Neuronal stem cell (in vitro differentiated cells): ENCODE measurements at regions not wholly inside any gene's neighbourhood (a gene's known extent, or its start where the extent isn't known, plus 50 kb on each side); places are given as distances from the start of the nearest gene placed in this dataset.
"Not testable (repeated sequence)": the region's sequence is repeated elsewhere in the genome, so short reads cannot be mapped to it uniquely, and the experiment has no call there.

ENCODE experiments used
- DNase-seq: peaks from one replicate; pipeline ENCODE4 v3.0.0-alpha.2; 2013; ENCODE audit warnings: low spot score
- H2AFZ ChIP-seq: one replicate; pipeline ENCODE4 v1.6.1; 2013; ENCODE audit warnings: mild to moderate bottlenecking, low read length, inconsistent platforms
- H2AK5ac ChIP-seq: 2 replicates; pipeline ENCODE4 v1.6.1; 2013; ENCODE audit warnings: low read depth, mild to moderate bottlenecking, inconsistent platforms, low read length, moderate library complexity, mixed read lengths
- H2BK120ac ChIP-seq: 2 replicates; pipeline ENCODE4 v1.6.1; 2013; ENCODE audit warnings: low read depth, mild to moderate bottlenecking, inconsistent platforms, low read length, moderate library complexity, mixed read lengths
- H2BK12ac ChIP-seq: one replicate; pipeline ENCODE4 v1.6.1; 2013; ENCODE audit warnings: low read length, inconsistent platforms
- H2BK15ac ChIP-seq: 2 replicates; pipeline ENCODE4 v1.6.1; 2013; ENCODE audit warnings: mild to moderate bottlenecking, low read length, inconsistent platforms, mixed read lengths
- H2BK5ac ChIP-seq: one replicate; pipeline ENCODE4 v1.6.1; 2013; ENCODE audit warnings: inconsistent platforms, mild to moderate bottlenecking, low read length, moderate library complexity
- H3K14ac ChIP-seq: one replicate; pipeline ENCODE4 v1.6.1; 2013; ENCODE audit warnings: low read length, inconsistent platforms
- H3K18ac ChIP-seq: 2 replicates; pipeline ENCODE4 v1.6.1; 2013; ENCODE audit warnings: low read length, inconsistent platforms
- H3K23ac ChIP-seq: 2 replicates; pipeline ENCODE4 v1.6.1; 2013; ENCODE audit warnings: low read depth, mild to moderate bottlenecking, mixed read lengths, low read length, inconsistent platforms; ENCODE audit not compliant: poor library complexity
- H3K27ac ChIP-seq: replicated peaks from 3 replicates; pipeline ENCODE4 v1.5.1; 2013; ENCODE audit warnings: low read length, inconsistent platforms
- H3K27me3 ChIP-seq, 3 experiments: 2 replicates each; pipeline ENCODE4 v1.6.1; 2013; ENCODE audit warnings: low read length in 3 of 3, mild to moderate bottlenecking in 2 of 3, inconsistent platforms in 1 of 3, low read depth in 1 of 3, mixed read lengths in 1 of 3, moderate library complexity in 1 of 3; ENCODE audit not compliant: control insufficient read depth in 3 of 3, insufficient read depth in 3 of 3
- H3K36me3 ChIP-seq, 2 donors: replicated peaks in 1 of 2; 2 replicates each; pipeline ENCODE4 v1.6.1; 2013; ENCODE audit warnings: low read length in 2 of 2; ENCODE audit not compliant: control insufficient read depth in 2 of 2, insufficient read depth in 2 of 2
- H3K4ac ChIP-seq: 2 replicates; pipeline ENCODE4 v1.6.1; 2013; ENCODE audit warnings: inconsistent platforms, mild to moderate bottlenecking, low read length, moderate library complexity
- H3K4me1 ChIP-seq, 2 donors: 1 replicate in 1 of 2; 2 replicates in 1 of 2; pipeline ENCODE4 v1.6.1; 2013; ENCODE audit warnings: low read length in 2 of 2, low read depth in 1 of 2; ENCODE audit not compliant: control insufficient read depth in 2 of 2, insufficient read depth in 1 of 2
- H3K4me2 ChIP-seq: one replicate; pipeline ENCODE4 v1.6.1; 2013; ENCODE audit warnings: mild to moderate bottlenecking, low read length, inconsistent platforms; ENCODE audit not compliant: insufficient read depth, poor library complexity, severe bottlenecking
- H3K4me3 ChIP-seq, 2 donors: 2 replicates each; pipeline ENCODE4 v1.5.1; 2013; ENCODE audit warnings: low read length in 2 of 2, mild to moderate bottlenecking in 2 of 2, inconsistent platforms in 1 of 2, moderate library complexity in 1 of 2
- H3K79me1 ChIP-seq: one replicate; pipeline ENCODE4 v1.6.1; 2013; ENCODE audit warnings: low read depth, mild to moderate bottlenecking, inconsistent platforms, low read length, moderate library complexity
- H3K9ac ChIP-seq: one replicate; pipeline ENCODE4 v1.6.1; 2013; ENCODE audit warnings: mild to moderate bottlenecking, low read depth, low read length, inconsistent platforms; ENCODE audit not compliant: poor library complexity
- H3K9me3 ChIP-seq, 2 donors: replicated peaks in 1 of 2; 2 replicates each; pipeline versions ENCODE3 to v1.6.1; 2013; ENCODE audit warnings: low read length in 2 of 2, mild to moderate bottlenecking in 2 of 2, inconsistent platforms in 1 of 2, low read depth in 1 of 2, mixed read lengths in 1 of 2, moderate library complexity in 1 of 2; ENCODE audit not compliant: control insufficient read depth in 2 of 2, insufficient read depth in 1 of 2
- H4K8ac ChIP-seq: one replicate; pipeline ENCODE4 v1.6.1; 2013; ENCODE audit warnings: low read depth, mild to moderate bottlenecking, inconsistent platforms, low read length, moderate library complexity
- H4K91ac ChIP-seq: one replicate; pipeline ENCODE4 v1.6.1; 2013; ENCODE audit warnings: low read length, low read depth, mild to moderate bottlenecking, inconsistent platforms; ENCODE audit not compliant: poor library complexity
- WGBS, 2 donors: extraction: QIAGEN DNeasy Blood & Tissue Kit; methylation state at CpG; one replicate each; pipeline ENCODE4 v1.1.7; 2013; ENCODE audit warnings: missing lambda C conversion rate in 2 of 2, mixed read lengths in 1 of 2; ENCODE audit not compliant: insufficient read length in 2 of 2, insufficient replicate concordance in 1 of 2; ENCODE audit errors: extremely low coverage in 2 of 2; 5-methylcytosine and 5-hydroxymethylcytosine counted together

DNA sequence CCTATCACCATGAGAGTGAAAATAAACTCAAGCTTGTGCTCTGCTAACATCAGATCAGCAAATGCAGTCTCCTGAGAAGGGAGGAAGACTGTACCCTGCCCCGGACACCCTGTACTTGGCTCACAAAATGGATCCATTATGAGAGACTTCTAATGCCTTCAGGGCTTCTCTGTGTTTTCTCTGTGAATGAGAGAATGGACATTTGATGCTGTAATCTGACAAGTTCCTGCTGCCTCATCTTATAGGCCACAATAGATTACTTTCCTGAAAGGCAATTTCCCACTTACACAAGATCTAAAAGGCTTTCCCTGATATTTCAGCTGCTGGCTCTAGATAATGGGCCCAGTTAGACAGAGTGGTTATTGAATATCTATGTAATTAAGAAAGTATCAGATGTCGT is 117.2 kb downstream of the OTOR start:
- Histone ChIP-seq H3K4me1 (no peaks in the 10 kb centered on the region), H4K8ac (no peak overlapping the region), H3K79me1 (no peaks in the 10 kb centered on the region), H2AFZ (no peak overlapping the region), H3K27me3 (no peaks in the 10 kb centered on the region), H3K9me3 (no peaks in the 10 kb centered on the region), H3K4me2 (no peak overlapping the region), H3K14ac (no peak overlapping the region), H4K91ac (no peak overlapping the region), H3K4me3 (no peak overlapping the region), H3K9ac (no peak overlapping the region), H2BK15ac (no peak overlapping the region), H2AK5ac (no peak overlapping the region), H2BK5ac (no peak overlapping the region), H2BK12ac (no peak overlapping the region), H2BK120ac (no peak overlapping the region), H3K18ac (no peak overlapping the region), H3K4ac (no peak overlapping the region), H3K36me3 (no peaks in the 10 kb centered on the region), H3K23ac (no peak overlapping the region), H3K27ac (no peak overlapping the region)
- DNase-seq, result no peak
- WGBS, 2 donors, result no CpG with 5 or more reads among the region's 2 CpGs

DNA sequence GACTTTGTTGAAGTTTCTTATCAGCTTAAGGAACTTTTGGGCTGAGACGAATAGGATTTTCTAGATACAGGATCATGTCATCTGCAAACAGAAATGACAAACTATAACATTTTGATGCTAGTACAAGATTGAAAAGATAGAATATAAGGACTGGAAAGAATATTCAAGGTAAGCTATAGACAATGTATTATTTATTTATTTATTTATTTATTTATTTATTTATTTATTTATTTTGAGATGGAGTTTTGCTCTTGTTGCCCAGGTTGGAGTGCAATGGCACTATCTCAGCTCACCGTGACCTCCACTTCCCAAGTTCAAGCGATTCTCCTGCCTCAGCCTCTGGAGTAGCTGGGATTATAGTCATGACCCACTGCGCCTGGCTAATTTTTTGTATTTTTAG is 125.0 kb downstream of the OTOR start:
- H2BK120ac ChIP-seq, H4K91ac ChIP-seq, H3K4me1 ChIP-seq, H2BK12ac ChIP-seq, H2BK5ac ChIP-seq, H3K9me3 ChIP-seq, H4K8ac ChIP-seq, DNase-seq, H3K27ac ChIP-seq, H3K79me1 ChIP-seq, H3K18ac ChIP-seq, H3K14ac ChIP-seq, H2BK15ac ChIP-seq, H3K36me3 ChIP-seq, H3K23ac ChIP-seq, H3K9ac ChIP-seq, H3K27me3 ChIP-seq, H3K4me2 ChIP-seq, H2AFZ ChIP-seq, H3K4me3 ChIP-seq, H2AK5ac ChIP-seq, H3K4ac ChIP-seq: not testable (repeated sequence)
- WGBS, 2 donors, result no CpG with 5 or more reads among the region's 4 CpGs

DNA sequence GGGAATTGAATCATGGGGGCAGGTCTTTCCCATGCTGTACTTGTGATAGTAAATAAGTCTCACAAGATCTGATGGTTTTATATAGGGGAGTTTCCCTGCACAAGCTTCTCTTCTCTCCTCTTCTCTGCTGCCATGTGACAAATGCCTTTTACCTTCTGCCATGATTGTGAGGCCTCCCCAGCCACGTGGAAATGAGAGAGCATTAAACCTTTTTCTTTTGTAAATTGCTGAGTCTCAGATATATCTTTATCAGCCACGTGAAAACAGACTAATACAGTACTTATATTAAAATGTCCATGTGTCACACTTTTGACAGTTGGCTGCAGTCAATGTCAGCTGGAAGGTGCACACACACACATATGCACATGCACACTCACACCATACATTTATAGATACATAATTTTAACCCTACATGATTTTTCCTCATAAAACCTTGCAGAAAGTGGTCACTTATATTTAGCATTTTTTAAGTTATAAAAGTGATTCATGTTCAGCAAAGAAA is 128.9 kb downstream of the OTOR start:
- no peak for DNase-seq
- Histone ChIP-seq H3K18ac (no peak overlapping the region), H3K4me3 (no peak overlapping the region), H3K9ac (no peak overlapping the region), H3K4me2 (no peak overlapping the region), H3K27ac (no peak overlapping the region), H2BK5ac (no peak overlapping the region), H4K8ac (no peak overlapping the region), H3K36me3 (no peaks in the 10 kb centered on the region), H3K79me1 (no peaks in the 10 kb centered on the region), H2AK5ac (no peak overlapping the region), H2AFZ (no peak overlapping the region), H2BK15ac (no peak overlapping the region), H2BK120ac (no peak overlapping the region), H3K4me1 (no peaks in the 10 kb centered on the region), H3K4ac (no peak overlapping the region), H3K23ac (no peak overlapping the region), H3K27me3 (no peaks in the 10 kb centered on the region), H3K14ac (no peak overlapping the region), H2BK12ac (no peak overlapping the region), H4K91ac (no peak overlapping the region), H3K9me3 (no peaks in the 10 kb centered on the region)
- no CpG with 5 or more reads among the region's 2 CpGs for WGBS, 2 donors

DNA sequence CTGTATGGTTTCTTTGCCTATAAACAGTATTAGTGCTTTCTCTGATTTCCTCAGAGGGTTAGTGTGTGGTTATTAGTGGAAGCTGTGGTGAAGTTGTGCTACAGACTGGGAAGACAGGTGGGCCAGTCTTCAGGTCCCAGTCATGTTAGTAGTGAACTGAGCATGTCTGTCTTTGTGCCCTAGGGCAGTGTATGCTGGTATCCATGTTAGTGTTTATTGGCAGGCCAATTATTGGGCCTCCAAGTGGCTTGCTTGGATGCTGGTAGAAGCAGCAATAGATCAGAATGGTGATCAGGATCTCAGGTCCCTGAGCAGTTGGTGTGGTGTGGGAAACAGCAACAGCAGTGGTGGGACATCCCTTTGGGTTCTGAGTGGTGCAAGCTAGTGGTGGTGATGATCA is 137.6 kb downstream of the OTOR start:
- Histone ChIP-seq H2BK12ac (no peak overlapping the region), H3K36me3 (no peaks in the 10 kb centered on the region), H3K4ac (no peak overlapping the region), H4K91ac (no peak overlapping the region), H2BK120ac (no peak overlapping the region), H2BK15ac (no peak overlapping the region), H3K4me2 (no peak overlapping the region), H4K8ac (no peak overlapping the region), H3K4me3 (no peak overlapping the region), H3K23ac (no peak overlapping the region), H3K27me3 (no peaks in the 10 kb centered on the region), H2AFZ (no peak overlapping the region), H3K4me1 (no peaks in the 10 kb centered on the region), H3K9ac (no peak overlapping the region), H2BK5ac (no peak overlapping the region), H3K79me1 (no peaks in the 10 kb centered on the region), H3K9me3 (no peaks in the 10 kb centered on the region), H3K27ac (no peak overlapping the region), H3K14ac (no peak overlapping the region), H2AK5ac (no peak overlapping the region), H3K18ac (no peak overlapping the region)
- no peak for DNase-seq
